ENCODE measurements at regions not wholly inside any gene's neighbourhood (a gene's known extent, or its start where the extent isn't known, plus 50 kb on each side); places are given as distances from the start of the nearest gene placed in this dataset.

- Histone ChIP-seq H3K4me3 (no peak overlapping the region), H3K36me3 (no peaks in the 10 kb centered on the region), H3K9me3 (peaks cover 0 to 22% (median 17%) of the 10 kb centered on the region in 4 donors), H3K4me1 (no peaks in the 10 kb centered on the region), H3K27me3 (no peaks in the 10 kb centered on the region), H3K27ac (replicated peaks in 1 of 4) (no peak overlapping the region)
- no peak for TF ChIP-seq POLR2AphosphoS5 (IDR thresholded peaks at IDR 0.05)
- intact Hi-C loops (cut with DNase I), result no loop called here
- WGBS, result 94% methylated on average over 4 of the region's 4 CpGs
- no peak for DNase-seq (ENCODE audit: extremely low spot score)
Measured at GRCh38 chr10:131781791-131782190, 119.0 kb upstream of the PPP2R2D start.

GRCh38 chr10:131784363-131785120 is 116.3 kb upstream of the PPP2R2D start:
- H3K4me3 ChIP-seq, result no peak overlapping the region
- TF ChIP-seq POLR2AphosphoS5 (IDR thresholded peaks at IDR 0.05), result no peak
- H3K36me3 ChIP-seq, result no peaks in the 10 kb centered on the region
- no peak for DNase-seq (ENCODE audit: extremely low spot score)
- H3K4me1 ChIP-seq, result no peaks in the 10 kb centered on the region
- H3K9me3 ChIP-seq, result no peaks in the 10 kb centered on the region
- WGBS, result 89% methylated on average over 12 of the region's 15 CpGs
- peaks cover 0 to 13% (median 0%) of the 10 kb centered on the region in 4 donors for H3K27me3 ChIP-seq
- intact Hi-C loops (cut with DNase I), result loop anchor here (5.0 kb wide), 1 partner anchor 332 kb away; no protein-coding TSS in a partner anchor
- no peak overlapping the region for H3K27ac ChIP-seq (replicated peaks in 1 of 4)

GRCh38 chr10:131785121-131785460 is 115.7 kb upstream of the PPP2R2D start:
- peaks cover 0 to 19% (median 0%) of the 10 kb centered on the region in 4 donors for H3K27me3 ChIP-seq
- H3K36me3 ChIP-seq, result no peaks in the 10 kb centered on the region
- intact Hi-C loops (cut with DNase I), result loop anchor here (5.0 kb wide), 1 partner anchor 333 kb away; no protein-coding TSS in a partner anchor
- no peak for TF ChIP-seq POLR2AphosphoS5 (IDR thresholded peaks at IDR 0.05)
- H3K9me3 ChIP-seq, result no peaks in the 10 kb centered on the region
- no peaks in the 10 kb centered on the region for H3K4me1 ChIP-seq
- no peak overlapping the region for H3K27ac ChIP-seq (replicated peaks in 1 of 4)
- WGBS, result 90% methylated on average over 11 of the region's 11 CpGs
- H3K4me3 ChIP-seq, result no peak overlapping the region
- no peak for DNase-seq (ENCODE audit: extremely low spot score)

- WGBS, result 48% methylated on average over 13 of the region's 13 CpGs
- Histone ChIP-seq H3K9me3 (no peaks in the 10 kb centered on the region), H3K4me1 (no peaks in the 10 kb centered on the region), H3K27me3 (peaks cover 0 to 25% (median 0%) of the 10 kb centered on the region in 4 donors), H3K27ac (replicated peaks in 1 of 4) (no peak overlapping the region), H3K36me3 (no peaks in the 10 kb centered on the region), H3K4me3 (no peak overlapping the region)
- no peak for DNase-seq (ENCODE audit: extremely low spot score)
- intact Hi-C loops (cut with DNase I), result loop anchor here (5.0 kb wide), 1 partner anchor 335 kb away; no protein-coding TSS in a partner anchor
- peak; percentile 51 to 76 (median 74) for TF ChIP-seq CTCF (IDR thresholded peaks at IDR 0.05)
- TF ChIP-seq POLR2A (IDR thresholded peaks at IDR 0.05; ENCODE audit: low read depth), result no peak
Measured at GRCh38 chr10:131786756-131787605, 113.8 kb upstream of the PPP2R2D start.

- H3K4me3 ChIP-seq, result no peak overlapping the region
- no peak overlapping the region for H3K27ac ChIP-seq (replicated peaks in 1 of 4)
- peaks cover 0 to 35% (median 0%) of the 10 kb centered on the region in 4 donors for H3K27me3 ChIP-seq
- TF ChIP-seq POLR2AphosphoS5 (IDR thresholded peaks at IDR 0.05) (no peak), POLR2A (IDR thresholded peaks at IDR 0.05; ENCODE audit: low read depth) (no peak), CTCF (IDR thresholded peaks at IDR 0.05) (no peak), EP300 (IDR thresholded peaks at IDR 0.05) (no peak)
- WGBS, result 72% methylated on average over 4 of the region's 4 CpGs
- no peak for DNase-seq (ENCODE audit: extremely low spot score)
- H3K36me3 ChIP-seq, result no peaks in the 10 kb centered on the region
- H3K9me3 ChIP-seq, result no peaks in the 10 kb centered on the region
- intact Hi-C loops (cut with DNase I), result loop anchor here (5.0 kb wide), 1 partner anchor 336 kb away; no protein-coding TSS in a partner anchor
- H3K4me1 ChIP-seq, result no peaks in the 10 kb centered on the region
Measured at GRCh38 chr10:131787961-131788360, 112.8 kb upstream of the PPP2R2D start.

- H3K27me3 ChIP-seq, result peaks cover 0 to 39% (median 0%) of the 10 kb centered on the region in 4 donors
- no peaks in the 10 kb centered on the region for H3K36me3 ChIP-seq
- H3K4me3 ChIP-seq, result no peak overlapping the region
- WGBS, result 60% methylated on average over 6 of the region's 6 CpGs
- H3K27ac ChIP-seq (replicated peaks in 1 of 4), result no peak overlapping the region
- H3K4me1 ChIP-seq, result no peaks in the 10 kb centered on the region
- TF ChIP-seq EP300 (IDR thresholded peaks at IDR 0.05) (no peak), CTCF (IDR thresholded peaks at IDR 0.05) (no peak), POLR2A (IDR thresholded peaks at IDR 0.05; ENCODE audit: low read depth) (no peak), POLR2AphosphoS5 (IDR thresholded peaks at IDR 0.05) (no peak)
- intact Hi-C loops (cut with DNase I), result loop anchor here (5.0 kb wide), 1 partner anchor 336 kb away; no protein-coding TSS in a partner anchor
- no peak for DNase-seq (ENCODE audit: extremely low spot score)
- no peaks in the 10 kb centered on the region for H3K9me3 ChIP-seq
Measured at GRCh38 chr10:131788386-131788785, 112.4 kb upstream of the PPP2R2D start.
